Stimulated activated naive B cell treated with anti-CD40 and anti-IgM and Interleukin-4, amounts not matched to agents 10 μg/mL and 1 μg/mL and 100 μg/mL, for 72 hours (primary cell): ENCODE measurements at regions not wholly inside any gene's neighbourhood (a gene's known extent, or its start where the extent isn't known, plus 50 kb on each side); places are given as distances from the start of the nearest gene placed in this dataset.

Source experiments
- ATAC-seq, 2 donors: fragments of 150-1000 bp; cut with Tn5 transposase; replicated peaks; 2 replicates each; pipeline ENCODE4 v1.10.0; 2021; ENCODE audit warnings: moderate library complexity in 1 of 2
- DNase-seq: peaks from one replicate; pipeline ENCODE4 v3.0.0; 2021
- H3K27ac Mint-ChIP-seq: one replicate; pipeline ENCODE4 v1.8.0; 2022; ENCODE audit warnings: mild to moderate bottlenecking, mixed read lengths
- H3K27me3 Mint-ChIP-seq, 2 donors: one replicate each; pipeline ENCODE4 v1.8.0; 2022; ENCODE audit warnings: mixed read lengths in 2 of 2
- H3K36me3 Mint-ChIP-seq, 2 donors: one replicate each; pipeline ENCODE4 v1.8.0; 2022; ENCODE audit warnings: mixed read lengths in 2 of 2, mild to moderate bottlenecking in 1 of 2
- H3K4me1 Mint-ChIP-seq, 2 donors: one replicate each; pipeline ENCODE4 v1.8.0; 2022; ENCODE audit warnings: mixed read lengths in 2 of 2, mild to moderate bottlenecking in 1 of 2
- H3K4me3 Mint-ChIP-seq, 2 donors: one replicate each; pipeline ENCODE4 v1.8.0; 2022; ENCODE audit warnings: mild to moderate bottlenecking in 2 of 2, mixed read lengths in 2 of 2, moderate library complexity in 1 of 2
- H3K9me3 Mint-ChIP-seq, 2 donors: one replicate each; pipeline ENCODE4 v1.8.0; 2022; ENCODE audit warnings: mixed read lengths in 2 of 2, mild to moderate bottlenecking in 1 of 2

DNA sequence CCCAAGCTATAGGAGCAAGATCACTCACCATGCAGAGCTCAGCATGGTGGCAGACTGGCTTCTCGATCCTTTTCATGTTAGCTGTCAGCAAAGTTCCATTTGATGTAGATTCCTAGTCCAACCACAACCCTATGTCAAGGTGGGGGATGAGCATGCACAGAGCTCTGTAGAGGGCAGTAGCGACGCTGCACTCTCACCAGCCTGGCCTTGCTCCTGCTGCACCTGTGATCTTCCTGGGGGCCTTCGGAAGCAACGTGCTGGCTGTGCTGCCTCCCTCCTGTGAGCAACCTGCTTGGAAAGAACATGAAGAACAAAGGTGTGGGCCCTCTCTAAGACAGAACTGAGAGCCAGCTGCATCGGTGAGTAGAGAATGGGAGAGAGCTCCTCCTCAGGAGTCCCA lies 479.4 kb upstream of the MYT1L start:
- DNase-seq (no peak), ATAC-seq (no peak)
- Mint-ChIP-seq H3K4me3 (no peak overlapping the region), H3K27me3 (peaks cover 0 to 4% of the 10 kb centered on the region in 2 donors), H3K4me1 (no peaks in the 10 kb centered on the region), H3K27ac (no peak overlapping the region), H3K9me3 (peaks cover 16 to 19% of the 10 kb centered on the region in 2 donors), H3K36me3 (peaks cover 0 to 3% of the 10 kb centered on the region in 2 donors)

DNA sequence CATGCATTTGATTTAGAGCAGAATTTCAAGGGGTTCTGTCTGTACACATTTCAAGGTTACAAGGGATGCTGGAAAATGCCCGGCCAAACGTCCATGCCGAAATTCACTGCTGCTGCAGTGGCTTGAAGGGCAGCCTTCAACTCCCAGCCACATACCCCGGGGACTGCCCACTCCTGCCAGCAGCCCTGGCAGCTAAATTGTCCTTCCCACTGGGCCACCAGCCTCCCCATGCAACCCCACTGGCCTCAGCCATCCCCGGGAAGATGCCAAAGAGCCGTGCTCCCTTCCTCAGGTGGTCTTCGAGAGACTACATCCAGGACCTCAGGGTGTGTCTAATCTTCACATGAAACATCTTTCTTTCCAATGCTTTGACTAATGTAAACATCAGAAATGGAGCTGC lies 478.7 kb upstream of the MYT1L start:
- H3K27ac Mint-ChIP-seq: no peak overlapping the region
- ATAC-seq (no peak), DNase-seq (no peak)
- peaks cover 0 to 4% of the 10 kb centered on the region in 2 donors for H3K27me3 Mint-ChIP-seq
- peaks cover 0 to 3% of the 10 kb centered on the region in 2 donors for H3K36me3 Mint-ChIP-seq
- no peak overlapping the region for H3K4me3 Mint-ChIP-seq
- H3K9me3 Mint-ChIP-seq: peaks cover 16 to 18% of the 10 kb centered on the region in 2 donors
- no peaks in the 10 kb centered on the region for H3K4me1 Mint-ChIP-seq

DNA sequence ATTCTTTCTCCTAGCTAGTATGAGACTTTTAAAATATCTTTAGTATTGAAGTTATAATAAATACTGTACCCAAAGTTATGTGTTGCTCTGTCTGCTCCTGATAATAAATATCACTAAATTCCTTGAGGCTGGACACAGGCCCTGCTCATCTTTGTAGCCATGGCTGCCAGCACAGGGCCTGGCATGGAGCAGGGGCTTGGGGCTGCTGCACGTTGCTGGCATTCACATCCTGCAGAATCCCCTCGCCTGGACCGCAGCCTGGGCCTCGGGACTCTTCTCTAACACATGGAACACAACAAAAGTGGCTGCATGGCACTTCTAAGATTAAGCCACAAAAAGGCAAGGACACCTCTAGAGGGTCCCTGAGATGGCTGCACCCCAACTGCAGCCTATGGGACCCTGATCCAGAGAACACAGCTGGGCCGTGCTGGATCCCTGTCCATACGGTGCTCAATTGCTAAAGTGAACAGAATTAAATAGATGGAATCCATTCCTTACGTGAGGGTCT lies 477.5 kb upstream of the MYT1L start:
- ATAC-seq: no peak
- no peak overlapping the region for H3K27ac Mint-ChIP-seq
- H3K4me1 Mint-ChIP-seq: no peaks in the 10 kb centered on the region
- no peak for DNase-seq
- H3K36me3 Mint-ChIP-seq: peaks cover 0 to 3% of the 10 kb centered on the region in 2 donors
- no peak overlapping the region for H3K4me3 Mint-ChIP-seq
- H3K27me3 Mint-ChIP-seq: peaks cover 0 to 4% of the 10 kb centered on the region in 2 donors
- peaks cover 6 to 13% of the 10 kb centered on the region in 2 donors for H3K9me3 Mint-ChIP-seq

DNA sequence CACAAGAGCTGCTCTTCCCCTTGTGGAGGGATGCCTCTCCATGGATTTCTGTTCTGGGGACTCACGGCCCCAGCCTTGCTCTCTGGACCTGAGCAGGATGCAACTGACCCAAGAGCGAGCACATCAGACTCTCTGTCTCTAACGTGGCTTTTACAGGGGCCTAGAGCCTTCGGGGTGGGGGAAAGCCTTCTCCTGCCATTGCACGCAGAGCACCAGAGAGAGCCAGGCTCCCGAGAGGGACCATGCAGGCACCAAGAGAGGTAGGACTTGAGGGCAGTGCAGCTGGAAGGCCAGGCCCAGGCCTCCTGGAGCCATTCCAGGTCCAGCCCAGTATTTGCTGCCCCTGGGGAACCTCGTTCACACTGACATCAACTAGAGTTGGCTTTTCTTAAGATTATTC lies 475.6 kb upstream of the MYT1L start:
- no peaks in the 10 kb centered on the region for H3K4me1 Mint-ChIP-seq
- H3K27ac Mint-ChIP-seq: no peak overlapping the region
- DNase-seq (no peak), ATAC-seq (no peak)
- no peak overlapping the region for H3K4me3 Mint-ChIP-seq
- peaks cover 0 to 4% of the 10 kb centered on the region in 2 donors for H3K27me3 Mint-ChIP-seq
- H3K9me3 Mint-ChIP-seq: peaks cover 3 to 6% of the 10 kb centered on the region in 2 donors
- H3K36me3 Mint-ChIP-seq: no peaks in the 10 kb centered on the region

DNA sequence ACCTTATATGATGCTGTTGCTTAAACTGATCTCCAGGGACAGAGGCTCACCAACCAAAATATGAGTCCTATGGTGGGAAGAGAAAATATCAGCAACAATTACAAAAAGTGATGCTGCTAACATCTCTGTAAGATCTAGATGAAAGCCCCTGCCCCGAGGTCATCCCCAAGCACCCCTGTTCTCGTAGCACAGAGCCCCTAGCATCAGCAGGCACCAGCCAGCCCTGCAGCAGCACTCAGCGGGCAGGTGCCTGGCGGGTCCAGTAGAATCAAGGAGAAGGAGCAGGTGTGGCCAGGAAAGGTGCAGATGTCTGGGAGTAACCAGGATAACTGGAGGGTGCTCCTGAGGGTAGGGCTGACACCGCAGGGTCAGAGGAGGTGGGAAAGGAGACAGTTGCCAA lies 474.2 kb upstream of the MYT1L start:
- ATAC-seq (no peak), DNase-seq (no peak)

DNA sequence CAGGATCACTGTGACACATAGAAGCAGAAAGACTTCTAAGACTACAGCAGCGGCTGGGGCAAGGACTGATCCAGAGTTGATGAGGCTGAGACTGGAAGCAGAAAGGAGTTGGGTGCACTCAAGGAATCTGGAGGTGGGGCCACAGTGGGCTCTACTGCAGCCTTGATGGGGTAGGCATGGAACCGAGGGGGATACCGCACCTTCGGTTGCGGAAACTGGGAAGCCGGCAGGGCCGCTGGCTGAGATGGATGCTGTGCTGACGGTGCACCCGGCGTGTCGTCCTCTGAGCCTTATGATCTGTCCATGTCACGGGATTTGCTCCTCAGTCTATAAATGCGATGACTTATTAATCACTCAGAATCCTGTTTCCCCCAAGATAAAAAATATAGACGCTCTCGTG lies 473.5 kb upstream of the MYT1L start:
- peaks cover 2 to 5% of the 10 kb centered on the region in 2 donors for H3K27me3 Mint-ChIP-seq
- peaks cover 3 to 8% of the 10 kb centered on the region in 2 donors for H3K9me3 Mint-ChIP-seq
- DNase-seq (no peak), ATAC-seq (no peak)
- H3K36me3 Mint-ChIP-seq: no peaks in the 10 kb centered on the region
- H3K27ac Mint-ChIP-seq: no peak overlapping the region
- H3K4me3 Mint-ChIP-seq: no peak overlapping the region
- no peaks in the 10 kb centered on the region for H3K4me1 Mint-ChIP-seq

More for the DNA sequence above, 474.2 kb upstream of the MYT1L start:
- Mint-ChIP-seq H3K27me3 (peaks cover 0 to 4% of the 10 kb centered on the region in 2 donors), H3K36me3 (no peaks in the 10 kb centered on the region), H3K9me3 (peaks cover 3 to 8% of the 10 kb centered on the region in 2 donors), H3K4me1 (no peaks in the 10 kb centered on the region), H3K4me3 (no peak overlapping the region), H3K27ac (no peak overlapping the region)

DNA sequence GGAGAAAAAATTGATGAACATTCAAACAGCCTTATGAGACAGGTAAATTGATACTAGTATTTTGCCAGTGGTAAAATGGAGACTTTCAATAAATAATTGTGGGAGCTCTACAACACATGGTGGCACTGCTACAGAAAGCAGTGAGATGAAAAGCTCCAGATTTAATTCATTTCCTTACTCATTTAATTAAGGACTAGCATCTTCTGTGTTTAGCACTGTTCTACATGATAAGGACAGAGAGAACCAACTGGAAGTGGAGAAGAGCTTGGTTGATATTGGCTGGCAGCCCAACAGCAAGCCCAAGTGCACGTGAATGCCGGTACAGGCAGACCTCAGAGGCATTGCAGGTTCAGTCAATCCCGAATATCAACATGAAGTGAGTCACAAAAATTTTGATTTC lies 470.4 kb upstream of the MYT1L start:
- Mint-ChIP-seq H3K27ac (no peak overlapping the region), H3K36me3 (no peaks in the 10 kb centered on the region), H3K4me1 (no peaks in the 10 kb centered on the region), H3K4me3 (no peak overlapping the region), H3K27me3 (peaks cover 5 to 9% of the 10 kb centered on the region in 2 donors), H3K9me3 (peaks cover 3 to 8% of the 10 kb centered on the region in 2 donors)
- DNase-seq (no peak), ATAC-seq (no peak)

DNA sequence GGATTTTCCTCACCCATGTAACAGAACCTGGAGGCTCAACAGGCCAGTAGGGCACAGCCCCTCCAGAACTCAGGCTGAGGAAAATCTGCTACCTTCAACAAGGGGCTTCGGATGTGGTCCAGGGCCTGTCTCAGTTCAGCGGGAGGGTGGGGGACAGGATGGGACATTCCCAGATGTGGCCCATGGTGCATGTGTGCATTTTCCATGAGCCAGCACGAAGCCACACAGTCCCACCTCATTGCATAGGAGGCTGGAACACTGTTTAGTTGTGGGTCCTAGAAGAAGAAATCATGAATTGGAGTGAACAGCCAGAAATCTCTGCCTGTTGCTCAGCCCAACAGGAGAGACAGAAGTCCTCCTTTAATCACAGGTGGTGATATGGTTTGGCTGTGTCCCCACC lies 469.6 kb upstream of the MYT1L start:
- DNase-seq: no peak
- Mint-ChIP-seq H3K27ac (no peak overlapping the region), H3K27me3 (peaks cover 5 to 9% of the 10 kb centered on the region in 2 donors), H3K4me3 (no peak overlapping the region), H3K4me1 (no peaks in the 10 kb centered on the region), H3K36me3 (no peaks in the 10 kb centered on the region), H3K9me3 (peaks cover 3 to 8% of the 10 kb centered on the region in 2 donors)
- ATAC-seq: no peak

DNA sequence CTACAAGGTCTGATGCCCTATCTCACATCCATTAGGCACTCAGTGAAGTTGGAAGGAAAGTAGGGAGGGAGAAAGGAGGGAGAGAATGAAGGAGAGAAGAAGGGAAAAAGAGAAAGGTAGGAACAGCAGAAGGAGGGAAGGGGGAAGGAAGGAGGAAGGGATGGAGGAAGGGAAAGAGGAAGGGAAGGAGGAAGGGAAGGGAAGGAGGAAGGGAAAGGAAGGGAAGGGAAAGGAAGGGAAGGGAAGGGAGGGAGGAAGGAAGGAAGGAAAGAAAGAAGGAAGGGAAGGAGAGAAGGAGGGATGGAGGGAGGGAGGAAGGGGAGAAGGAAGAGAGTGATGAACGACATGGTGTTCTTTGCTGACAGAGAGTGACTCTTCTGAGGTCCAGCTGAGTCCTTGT lies 468.9 kb upstream of the MYT1L start:
- no peak overlapping the region for H3K4me3 Mint-ChIP-seq
- H3K27ac Mint-ChIP-seq: no peak overlapping the region
- H3K36me3 Mint-ChIP-seq: no peaks in the 10 kb centered on the region
- no peaks in the 10 kb centered on the region for H3K4me1 Mint-ChIP-seq
- peaks cover 5 to 9% of the 10 kb centered on the region in 2 donors for H3K27me3 Mint-ChIP-seq
- ATAC-seq: no peak
- no peak for DNase-seq
- H3K9me3 Mint-ChIP-seq: peaks cover 3 to 8% of the 10 kb centered on the region in 2 donors

DNA sequence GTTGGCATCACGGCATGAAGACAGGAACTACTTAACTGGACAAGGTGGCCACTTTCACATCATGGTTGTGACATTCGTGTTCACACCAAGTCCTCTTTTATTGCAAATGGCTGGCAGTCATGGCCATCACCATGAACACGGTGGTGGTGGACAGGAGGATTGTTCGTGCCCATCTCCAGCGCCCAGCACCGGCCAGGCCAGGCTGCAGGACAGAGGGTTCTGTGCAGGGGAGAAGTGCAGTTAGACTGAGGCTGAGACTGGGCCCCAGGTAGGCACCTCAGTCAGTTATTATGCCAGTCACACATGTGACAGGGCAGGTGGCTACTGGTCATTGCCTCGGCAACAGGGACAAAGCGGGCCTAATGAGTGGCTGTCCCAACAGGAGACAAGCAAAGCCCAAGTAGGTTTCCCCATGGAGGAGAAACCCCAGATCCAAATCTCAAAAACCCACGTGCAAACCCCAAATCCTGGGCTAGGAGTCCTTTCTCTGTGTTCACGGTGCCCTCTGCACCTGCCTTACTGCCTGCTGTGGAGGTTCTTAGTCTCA lies 468.1 kb upstream of the MYT1L start:
- DNase-seq: no peak
- no peak for ATAC-seq
- H3K9me3 Mint-ChIP-seq: peaks cover 3 to 6% of the 10 kb centered on the region in 2 donors
- H3K36me3 Mint-ChIP-seq: no peaks in the 10 kb centered on the region
- peak overlapping the region; percentile 70 for H3K27ac Mint-ChIP-seq
- no peaks in the 10 kb centered on the region for H3K4me1 Mint-ChIP-seq
- peaks cover 5 to 9% of the 10 kb centered on the region in 2 donors for H3K27me3 Mint-ChIP-seq
- no peak overlapping the region for H3K4me3 Mint-ChIP-seq

DNA sequence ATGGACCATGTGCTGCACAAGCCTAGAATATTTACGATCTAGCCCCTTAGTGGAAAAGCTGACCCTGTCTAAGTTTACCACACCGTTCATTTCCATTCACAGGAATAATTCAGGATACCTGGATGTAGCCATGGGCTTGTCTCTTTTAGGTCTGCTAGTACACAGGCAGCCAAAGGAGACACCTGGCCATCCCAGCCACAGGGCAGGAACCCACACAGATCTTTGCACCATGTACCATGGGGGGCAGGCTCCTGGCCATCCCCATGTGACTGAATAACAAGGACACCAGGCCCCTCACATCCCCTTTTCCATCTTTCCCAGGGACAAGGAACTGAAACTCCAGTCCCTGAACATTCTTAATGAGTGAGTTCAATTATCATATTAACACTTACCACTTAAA lies 467.3 kb upstream of the MYT1L start:
- ATAC-seq: no peak
- no peaks in the 10 kb centered on the region for H3K36me3 Mint-ChIP-seq
- no peaks in the 10 kb centered on the region for H3K4me1 Mint-ChIP-seq
- H3K4me3 Mint-ChIP-seq: no peak overlapping the region
- peaks cover 3% of the 10 kb centered on the region in 2 donors for H3K9me3 Mint-ChIP-seq
- H3K27me3 Mint-ChIP-seq: peaks cover 8 to 9% of the 10 kb centered on the region in 2 donors
- no peak for DNase-seq
- no peak overlapping the region for H3K27ac Mint-ChIP-seq

DNA sequence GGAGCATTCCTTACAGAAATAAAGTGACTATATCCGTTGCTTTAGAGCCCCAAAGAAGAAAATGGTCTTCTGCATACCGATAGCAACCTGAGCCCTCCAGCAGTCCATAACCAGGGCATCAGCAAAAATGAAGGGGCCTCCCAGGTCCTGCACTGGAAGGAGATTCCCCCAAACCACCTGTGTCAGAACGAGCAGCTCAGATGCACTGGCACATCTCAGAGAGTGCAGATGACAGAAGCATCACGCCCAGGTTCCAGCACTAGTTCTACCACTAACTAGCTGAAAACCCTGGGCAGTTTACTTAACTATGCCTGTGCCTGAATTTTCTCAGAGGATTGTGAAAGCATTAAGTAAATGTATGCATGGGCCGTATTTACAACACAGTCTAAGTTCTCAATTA lies 466.7 kb upstream of the MYT1L start:
- H3K9me3 Mint-ChIP-seq: peaks cover 3% of the 10 kb centered on the region in 2 donors
- no peak overlapping the region for H3K27ac Mint-ChIP-seq
- no peaks in the 10 kb centered on the region for H3K4me1 Mint-ChIP-seq
- H3K27me3 Mint-ChIP-seq: peaks cover 9% of the 10 kb centered on the region in 2 donors
- DNase-seq (no peak), ATAC-seq (no peak)
- H3K4me3 Mint-ChIP-seq: no peak overlapping the region
- no peaks in the 10 kb centered on the region for H3K36me3 Mint-ChIP-seq

DNA sequence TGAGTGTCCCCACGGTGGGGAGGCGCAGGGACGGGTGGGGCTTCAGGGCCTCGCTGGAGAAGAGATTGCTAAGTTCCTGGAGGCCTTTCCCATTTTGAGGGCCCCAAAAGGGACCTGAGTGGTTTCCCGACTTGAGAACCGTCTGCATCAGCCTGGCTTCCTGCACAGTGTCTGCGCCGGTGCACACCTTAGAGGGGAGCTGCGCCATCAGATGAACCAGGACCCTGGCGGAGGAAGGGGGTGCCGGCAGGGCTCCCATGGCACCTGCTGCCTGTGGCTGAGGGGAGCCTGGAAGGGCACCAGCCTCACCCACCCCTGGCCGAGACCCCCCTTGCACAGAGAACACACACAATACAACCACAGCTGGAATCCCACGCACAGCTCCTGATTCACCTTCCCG lies 465.1 kb upstream of the MYT1L start:
- DNase-seq: no peak
- Mint-ChIP-seq H3K4me3 (no peak overlapping the region), H3K36me3 (no peaks in the 10 kb centered on the region), H3K9me3 (peaks cover 0 to 2% of the 10 kb centered on the region in 2 donors), H3K27ac (no peak overlapping the region), H3K27me3 (peaks cover 9% of the 10 kb centered on the region in 2 donors), H3K4me1 (no peaks in the 10 kb centered on the region)
- no peak for ATAC-seq

DNA sequence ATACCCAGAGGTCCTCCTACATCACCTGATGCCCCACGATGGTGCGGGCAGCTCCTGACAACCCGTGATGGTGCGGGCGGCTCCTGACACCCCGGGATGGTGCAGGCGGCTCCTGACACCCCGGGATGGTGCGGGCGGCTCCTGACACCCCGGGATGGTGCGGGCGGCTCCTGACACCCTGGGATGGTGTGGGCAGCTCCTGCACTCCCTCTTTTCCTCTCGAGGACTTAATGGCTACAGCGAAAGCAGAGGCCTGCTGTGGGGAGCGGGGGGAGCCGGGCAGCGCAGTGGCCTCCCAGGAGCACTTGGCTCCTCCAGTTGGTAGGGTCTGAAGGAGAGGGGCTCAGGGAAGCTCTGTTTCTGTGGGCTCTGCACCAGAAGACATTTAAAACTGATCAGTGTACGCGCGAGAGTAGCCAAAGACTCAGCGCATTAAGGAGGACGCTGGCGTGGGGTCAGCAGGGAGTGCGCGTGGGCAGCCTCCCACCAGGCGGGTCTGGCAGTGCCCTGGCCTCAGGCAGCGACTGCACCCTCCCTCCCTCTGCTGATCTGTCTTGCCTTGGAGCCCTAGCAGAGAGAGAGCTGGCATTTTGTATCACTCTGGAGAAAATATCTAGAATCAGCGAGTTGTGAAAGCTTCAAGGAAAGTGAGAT lies 464.5 kb upstream of the MYT1L start:
- H3K36me3 Mint-ChIP-seq: no peaks in the 10 kb centered on the region
- no peak for ATAC-seq
- DNase-seq: no peak

DNA sequence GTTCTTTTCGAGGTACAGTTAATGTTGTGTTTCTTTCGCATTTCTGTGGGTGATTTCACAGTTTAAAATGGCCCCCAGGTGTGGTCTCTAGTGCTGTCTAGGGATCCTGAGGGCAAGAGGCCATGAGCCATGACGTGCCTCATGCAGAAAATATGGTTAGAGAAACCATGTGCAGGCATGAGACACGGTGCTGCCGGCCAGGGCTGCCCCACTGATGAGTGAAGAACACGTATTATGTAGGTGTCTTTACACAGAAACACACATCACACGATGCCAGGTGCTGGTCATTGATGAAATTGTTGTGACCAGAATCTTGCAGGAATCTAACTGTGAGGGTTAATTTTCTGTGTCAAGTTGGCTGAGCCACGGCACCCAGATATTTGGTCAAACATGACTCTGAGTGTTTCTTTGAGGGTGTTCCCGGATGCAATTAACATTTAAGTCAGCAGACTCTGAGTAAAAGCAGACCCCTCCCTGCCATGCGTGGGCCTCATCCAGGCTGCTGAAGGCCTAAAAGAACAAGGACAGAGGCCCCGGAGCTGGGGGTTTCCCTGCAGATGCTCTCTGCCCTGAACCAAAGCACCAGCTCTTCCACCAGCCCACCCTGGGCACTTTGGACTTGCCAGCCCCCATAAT lies 463.0 kb upstream of the MYT1L start:
- Mint-ChIP-seq H3K27me3 (peaks cover 4 to 7% of the 10 kb centered on the region in 2 donors), H3K36me3 (no peaks in the 10 kb centered on the region), H3K4me3 (no peak overlapping the region), H3K27ac (no peak overlapping the region), H3K4me1 (no peaks in the 10 kb centered on the region), H3K9me3 (no peaks in the 10 kb centered on the region)
- DNase-seq: no peak
- no peak for ATAC-seq

More for the DNA sequence above, 464.5 kb upstream of the MYT1L start:
- Mint-ChIP-seq H3K9me3 (no peaks in the 10 kb centered on the region), H3K27me3 (peaks cover 9% of the 10 kb centered on the region in 2 donors), H3K27ac (no peak overlapping the region), H3K4me1 (no peaks in the 10 kb centered on the region), H3K4me3 (no peak overlapping the region)
